DND-41 (cell line): ENCODE measurements at regions not wholly inside any gene's neighbourhood (a gene's known extent, or its start where the extent isn't known, plus 50 kb on each side); places are given as distances from the start of the nearest gene placed in this dataset.

Experiments
- CTCF ChIP-seq: IDR thresholded peaks from 2 replicates; pipeline ENCODE4 v1.5.1; 2012; ENCODE audit warnings: borderline replicate concordance, low read length, moderate library complexity, mild to moderate bottlenecking; ENCODE audit not compliant: poor library complexity, severe bottlenecking; ENCODE audit errors: extremely low read depth
- EZH2 ChIP-seq: IDR thresholded peaks from 3 replicates; pipeline ENCODE4 v1.6.1; 2012; ENCODE audit warnings: borderline replicate concordance, low read depth, mild to moderate bottlenecking, moderate library complexity, low read length, inconsistent platforms; ENCODE audit not compliant: severe bottlenecking

- TF ChIP-seq CTCF: no peak
- no peak for TF ChIP-seq EZH2
Measured at GRCh38 chr12:11569716-11570115, 79.8 kb upstream of the ETV6 start.
